ENCODE measurements at regions not wholly inside any gene's neighbourhood (a gene's known extent, or its start where the extent isn't known, plus 50 kb on each side); places are given as distances from the start of the nearest gene placed in this dataset.

GRCh38 chr1:96387785-96388184 lies 333.8 kb upstream of the PTBP2 start:
- TF ChIP-seq EZH2phosphoT487 (IDR thresholded peaks at IDR 0.05; ENCODE audit: insufficient read depth, low read depth), result no peak
- no peak for TF ChIP-seq EZH2 (IDR thresholded peaks at IDR 0.05; ENCODE audit: insufficient read depth, poor library complexity, severe bottlenecking)
